GM12878 (cell line): ENCODE measurements at regions not wholly inside any gene's neighbourhood (a gene's known extent, or its start where the extent isn't known, plus 50 kb on each side); places are given as distances from the start of the nearest gene placed in this dataset.

Experiments
- BACH1 ChIP-seq: fragments of 450-650 bp; IDR thresholded peaks from 2 replicates; pipeline ENCODE4 v1.6.1; 2017; ENCODE audit warnings: mild to moderate bottlenecking, borderline replicate concordance
- EZH2 ChIP-seq: IDR thresholded peaks from 2 replicates; pipeline ENCODE4 v1.6.1; 2012; ENCODE audit warnings: low read depth, mild to moderate bottlenecking, control low read depth, inconsistent platforms, low read length, borderline replicate concordance; ENCODE audit not compliant: control insufficient read depth
- FOS ChIP-seq: IDR thresholded peaks from 3 replicates; pipeline ENCODE4 v1.6.1; 2011; ENCODE audit warnings: borderline replicate concordance; ENCODE audit not compliant: insufficient read length; ENCODE audit errors: extremely low read depth
- HDAC2 ChIP-seq: fragments of 200-600 bp; sonication (generic); IDR thresholded peaks from 2 replicates; pipeline ENCODE4 v1.6.1; 2017
- JUND ChIP-seq: IDR thresholded peaks from 2 replicates; pipeline ENCODE4 v1.6.1; 2012; ENCODE audit warnings: low read depth, mild to moderate bottlenecking, low read length, improper control_type of control experiment, moderate library complexity
- POLR2A ChIP-seq: IDR thresholded peaks from 2 replicates; pipeline ENCODE4 v1.6.1; 2011; ENCODE audit warnings: low read depth, mild to moderate bottlenecking, low read length
- POLR2AphosphoS5 ChIP-seq: IDR thresholded peaks from 2 replicates; pipeline ENCODE4 v1.6.1; 2011; ENCODE audit warnings: mild to moderate bottlenecking, low read length, inconsistent platforms
- TF ChIP-seq, protein P1 (sequence below): IDR thresholded peaks from 2 replicates; pipeline ENCODE4 v1.6.1; 2012; ENCODE audit warnings: mild to moderate bottlenecking, low read depth, low read length
- TF ChIP-seq, protein P2 (sequence below), 3 experiments: IDR thresholded peaks in 2 of 3; conservative IDR thresholded peaks in 1 of 3; 2 replicates each; pipeline ENCODE4 v1.5.1; 2011; ENCODE audit warnings: low read depth in 3 of 3, low read length in 3 of 3, mild to moderate bottlenecking in 3 of 3, control low read depth in 2 of 3, moderate library complexity in 2 of 3, inconsistent platforms in 1 of 3, mixed read lengths in 1 of 3; ENCODE audit not compliant: control insufficient read depth in 2 of 3, insufficient read depth in 1 of 3; ENCODE audit errors: extremely low read depth in 1 of 3

GRCh38 chr11:123354371-123354975, 75.6 kb upstream of the GRAMD1B start:
- no peak for TF ChIP-seq POLR2AphosphoS5
- TF ChIP-seq, protein P1, sequence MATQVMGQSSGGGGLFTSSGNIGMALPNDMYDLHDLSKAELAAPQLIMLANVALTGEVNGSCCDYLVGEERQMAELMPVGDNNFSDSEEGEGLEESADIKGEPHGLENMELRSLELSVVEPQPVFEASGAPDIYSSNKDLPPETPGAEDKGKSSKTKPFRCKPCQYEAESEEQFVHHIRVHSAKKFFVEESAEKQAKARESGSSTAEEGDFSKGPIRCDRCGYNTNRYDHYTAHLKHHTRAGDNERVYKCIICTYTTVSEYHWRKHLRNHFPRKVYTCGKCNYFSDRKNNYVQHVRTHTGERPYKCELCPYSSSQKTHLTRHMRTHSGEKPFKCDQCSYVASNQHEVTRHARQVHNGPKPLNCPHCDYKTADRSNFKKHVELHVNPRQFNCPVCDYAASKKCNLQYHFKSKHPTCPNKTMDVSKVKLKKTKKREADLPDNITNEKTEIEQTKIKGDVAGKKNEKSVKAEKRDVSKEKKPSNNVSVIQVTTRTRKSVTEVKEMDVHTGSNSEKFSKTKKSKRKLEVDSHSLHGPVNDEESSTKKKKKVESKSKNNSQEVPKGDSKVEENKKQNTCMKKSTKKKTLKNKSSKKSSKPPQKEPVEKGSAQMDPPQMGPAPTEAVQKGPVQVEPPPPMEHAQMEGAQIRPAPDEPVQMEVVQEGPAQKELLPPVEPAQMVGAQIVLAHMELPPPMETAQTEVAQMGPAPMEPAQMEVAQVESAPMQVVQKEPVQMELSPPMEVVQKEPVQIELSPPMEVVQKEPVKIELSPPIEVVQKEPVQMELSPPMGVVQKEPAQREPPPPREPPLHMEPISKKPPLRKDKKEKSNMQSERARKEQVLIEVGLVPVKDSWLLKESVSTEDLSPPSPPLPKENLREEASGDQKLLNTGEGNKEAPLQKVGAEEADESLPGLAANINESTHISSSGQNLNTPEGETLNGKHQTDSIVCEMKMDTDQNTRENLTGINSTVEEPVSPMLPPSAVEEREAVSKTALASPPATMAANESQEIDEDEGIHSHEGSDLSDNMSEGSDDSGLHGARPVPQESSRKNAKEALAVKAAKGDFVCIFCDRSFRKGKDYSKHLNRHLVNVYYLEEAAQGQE, result no peak
- no peak for TF ChIP-seq POLR2A
- TF ChIP-seq HDAC2, result no peak
- TF ChIP-seq FOS, result no peak
- TF ChIP-seq, protein P2, sequence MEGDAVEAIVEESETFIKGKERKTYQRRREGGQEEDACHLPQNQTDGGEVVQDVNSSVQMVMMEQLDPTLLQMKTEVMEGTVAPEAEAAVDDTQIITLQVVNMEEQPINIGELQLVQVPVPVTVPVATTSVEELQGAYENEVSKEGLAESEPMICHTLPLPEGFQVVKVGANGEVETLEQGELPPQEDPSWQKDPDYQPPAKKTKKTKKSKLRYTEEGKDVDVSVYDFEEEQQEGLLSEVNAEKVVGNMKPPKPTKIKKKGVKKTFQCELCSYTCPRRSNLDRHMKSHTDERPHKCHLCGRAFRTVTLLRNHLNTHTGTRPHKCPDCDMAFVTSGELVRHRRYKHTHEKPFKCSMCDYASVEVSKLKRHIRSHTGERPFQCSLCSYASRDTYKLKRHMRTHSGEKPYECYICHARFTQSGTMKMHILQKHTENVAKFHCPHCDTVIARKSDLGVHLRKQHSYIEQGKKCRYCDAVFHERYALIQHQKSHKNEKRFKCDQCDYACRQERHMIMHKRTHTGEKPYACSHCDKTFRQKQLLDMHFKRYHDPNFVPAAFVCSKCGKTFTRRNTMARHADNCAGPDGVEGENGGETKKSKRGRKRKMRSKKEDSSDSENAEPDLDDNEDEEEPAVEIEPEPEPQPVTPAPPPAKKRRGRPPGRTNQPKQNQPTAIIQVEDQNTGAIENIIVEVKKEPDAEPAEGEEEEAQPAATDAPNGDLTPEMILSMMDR (IDR thresholded peaks at IDR 0.05 in 2 of 3, conservative IDR thresholded peaks at IDR 0.05 in 1 of 3; ENCODE audit: control insufficient read depth in 2 of 3, extremely low read depth in 1 of 3, insufficient read depth in 1 of 3, low read depth in 3 of 3, low read length in 3 of 3), result no peak
- TF ChIP-seq JUND, result no peak
- no peak for TF ChIP-seq EZH2
- no peak for TF ChIP-seq BACH1
